Superior temporal gyrus (tissue), 1 donor: ENCODE measurements at regions not wholly inside any gene's neighbourhood (a gene's known extent, or its start where the extent isn't known, plus 50 kb on each side); places are given as distances from the start of the nearest gene placed in this dataset.

Experiments used
- DNase-seq: peaks from one replicate; pipeline ENCODE4 v3.0.0-alpha.2; 2016; ENCODE audit errors: extremely low spot score

DNA sequence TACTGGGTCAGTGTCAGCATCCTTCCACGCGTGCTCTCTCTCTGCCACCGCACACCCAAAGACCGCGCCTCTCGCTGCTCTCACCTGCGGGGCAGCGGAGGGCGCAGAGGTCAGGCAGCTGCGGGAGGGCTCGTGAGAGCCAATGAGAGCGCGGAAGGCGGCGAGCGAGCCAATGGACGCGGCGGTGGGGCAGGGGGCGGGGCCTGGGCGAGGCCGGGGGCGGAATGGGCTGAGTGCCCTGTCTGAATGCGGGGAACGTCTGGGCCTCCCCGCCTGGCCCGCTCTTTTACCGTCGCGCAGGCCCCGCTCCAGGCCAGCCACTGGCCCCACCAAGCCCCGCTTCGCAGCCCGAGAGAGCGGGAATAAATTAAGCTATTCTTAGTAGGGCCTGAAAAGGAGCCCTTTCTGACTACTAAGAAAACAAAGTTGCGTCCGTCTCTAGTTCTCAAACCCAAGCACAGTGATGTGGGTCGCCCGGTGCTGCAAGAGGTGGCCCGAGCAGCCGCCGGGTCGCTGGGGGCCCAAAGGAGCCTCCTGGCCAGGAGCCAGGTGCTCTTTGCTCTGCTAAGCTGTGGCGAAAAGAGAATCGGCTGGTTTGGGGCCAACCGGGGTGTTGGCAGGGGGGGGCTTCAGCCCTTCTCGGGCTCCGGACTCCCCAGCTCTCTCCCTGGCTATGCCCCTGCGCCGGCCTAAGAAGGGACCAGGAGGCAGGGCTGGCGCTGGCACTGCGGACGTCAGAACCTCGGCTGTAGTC, 81.1 kb upstream of the GLI2 start:
- no peak for DNase-seq

DNA sequence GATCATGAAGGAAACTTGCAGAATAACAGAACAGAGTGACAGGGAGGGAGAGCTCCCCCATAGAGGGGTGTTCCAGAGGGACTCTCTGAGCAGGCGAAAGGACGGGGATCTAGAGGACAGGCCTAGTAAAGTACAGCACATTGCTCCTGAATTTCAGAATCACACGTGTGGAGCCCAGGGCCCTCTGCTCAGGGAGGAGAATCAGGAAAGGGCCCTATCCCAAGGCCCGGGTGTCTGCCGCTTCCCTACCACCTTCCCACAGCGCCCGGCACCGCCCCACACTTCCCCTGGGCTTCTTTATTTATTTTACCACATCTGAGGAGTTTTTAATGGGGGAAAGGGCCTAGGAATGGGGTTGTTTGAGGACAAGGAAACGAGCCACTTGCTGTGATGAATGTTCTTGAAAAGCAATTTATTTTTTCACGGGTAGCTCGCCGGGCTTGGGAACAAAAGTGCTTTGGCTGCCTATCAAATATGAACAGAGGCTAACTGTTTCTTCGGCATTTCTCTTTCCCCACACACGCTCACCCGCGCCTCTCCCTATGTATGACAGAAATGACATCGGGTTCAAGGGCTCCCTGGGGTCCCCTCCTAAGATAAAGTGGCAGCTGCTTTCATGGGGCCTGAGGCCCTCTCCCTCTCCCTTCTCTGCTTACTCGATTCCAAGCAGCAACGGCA, 79.3 kb upstream of the GLI2 start:
- peak; percentile 69 for DNase-seq

DNA sequence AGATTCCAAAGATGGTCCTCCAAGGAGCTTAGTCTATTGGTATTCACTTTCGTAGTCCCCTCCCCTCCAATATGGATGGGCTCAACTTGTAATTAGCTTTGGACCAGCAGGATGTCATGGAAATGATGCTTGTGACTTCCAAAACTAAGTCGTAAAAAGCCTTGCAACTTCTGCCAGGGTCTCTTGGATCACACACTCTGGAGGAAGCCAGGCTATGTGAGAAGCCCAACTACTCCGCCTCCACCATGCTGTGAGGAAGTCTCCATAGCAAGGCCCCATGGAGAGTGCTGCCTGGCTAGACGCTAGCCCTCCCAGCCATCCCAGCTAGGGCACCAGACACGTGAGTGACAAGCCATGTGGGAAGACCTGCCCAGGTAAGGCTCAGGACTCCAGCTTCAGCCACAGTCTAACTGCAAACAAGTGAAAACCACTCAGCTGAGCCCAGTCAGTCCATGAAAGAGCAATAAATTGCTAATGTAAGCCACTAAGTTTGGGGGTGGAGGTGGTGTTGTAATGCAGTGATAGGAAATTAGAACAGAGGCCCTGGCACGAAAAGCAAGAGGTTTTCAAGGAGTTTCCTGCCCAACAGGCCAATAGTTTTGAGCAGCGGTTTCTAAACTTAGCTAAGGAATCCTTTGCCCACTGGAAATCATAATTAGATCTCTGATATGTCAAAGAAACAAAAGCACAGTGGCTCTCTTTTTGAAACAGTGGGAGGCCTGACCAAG, 77.5 kb upstream of the GLI2 start:
- no peak for DNase-seq

DNA sequence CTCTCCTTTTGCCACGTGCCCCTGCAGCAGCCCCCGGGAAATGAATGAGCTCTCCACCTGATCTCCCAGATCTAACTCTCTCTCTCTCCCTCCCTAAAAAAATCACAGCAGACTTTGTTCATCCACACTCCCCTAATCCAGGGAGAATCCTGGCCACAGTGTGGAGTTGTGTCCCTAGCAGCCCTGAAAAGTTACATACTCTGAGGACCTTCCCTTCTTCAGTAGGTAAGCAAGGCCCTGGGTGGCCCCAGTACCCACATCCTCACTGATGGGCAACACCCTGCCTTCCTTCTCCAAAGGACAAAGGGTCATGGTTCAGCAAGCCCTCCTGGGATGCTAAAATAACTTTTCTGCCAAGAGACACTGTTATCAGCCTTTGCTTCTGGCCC, 76.9 kb upstream of the GLI2 start:
- DNase-seq: no peak

DNA sequence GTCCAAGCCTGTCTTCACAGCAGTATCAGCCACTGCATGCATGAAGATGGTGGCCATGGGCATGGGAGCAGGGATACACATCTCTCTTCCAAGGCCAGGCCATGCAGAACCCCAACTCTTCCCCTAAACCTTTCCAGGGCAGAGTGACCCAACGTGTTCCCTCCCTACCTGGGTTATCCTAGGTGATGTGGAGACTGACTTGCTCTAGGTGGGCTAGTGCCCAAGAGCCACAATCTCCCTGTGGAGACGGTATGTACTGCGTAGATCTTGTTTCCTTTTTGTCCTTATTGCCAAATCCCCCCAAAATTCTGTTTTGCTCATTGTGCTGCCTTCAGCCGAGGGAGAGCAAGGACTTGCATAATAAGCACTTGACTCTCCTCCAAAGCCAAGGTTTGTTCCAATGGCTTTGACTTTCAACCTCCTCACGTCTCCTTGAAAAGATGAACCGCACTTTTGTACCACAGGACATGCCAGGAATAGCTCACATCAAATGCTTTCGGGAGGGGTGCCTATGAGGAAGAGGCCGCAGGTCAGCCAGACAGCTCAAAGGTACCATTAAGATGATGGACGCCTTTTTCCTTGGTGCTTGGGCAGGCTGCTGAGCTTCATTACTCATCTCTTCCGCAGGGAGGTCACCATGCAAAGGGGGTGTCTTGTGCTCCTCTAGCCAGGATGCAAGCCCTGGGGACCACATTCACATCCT, 76.2 kb upstream of the GLI2 start:
- no peak for DNase-seq

DNA sequence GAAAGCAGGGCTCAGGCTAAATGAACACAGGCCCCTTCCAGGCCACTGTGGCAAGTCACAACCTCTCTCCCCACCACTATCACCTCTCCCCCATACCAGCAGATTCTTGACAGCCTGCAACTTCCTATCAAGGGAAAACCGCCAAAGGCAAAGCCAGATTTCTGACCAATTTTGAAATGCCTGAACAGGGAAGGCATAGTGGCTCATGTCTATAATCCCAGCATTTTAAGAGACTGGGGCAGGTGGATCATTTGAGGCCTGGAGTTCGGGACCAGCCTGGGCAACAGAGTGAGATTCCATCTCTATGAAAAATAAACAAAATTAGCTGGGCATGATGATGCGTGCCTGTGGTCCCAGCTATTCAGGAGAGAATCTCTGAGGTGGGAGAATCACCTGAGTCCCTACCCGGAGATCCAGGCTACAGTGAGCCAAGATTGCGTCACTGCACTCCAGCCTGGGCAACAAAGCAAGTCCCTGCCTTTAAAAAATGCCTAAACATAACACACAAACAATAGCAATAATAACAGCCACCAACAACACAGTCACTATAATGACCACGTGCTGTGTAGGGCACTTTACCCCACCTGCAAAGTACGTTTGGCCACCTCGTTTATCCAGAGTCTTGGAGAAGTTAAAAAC, 75.5 kb upstream of the GLI2 start:
- no peak for DNase-seq

DNA sequence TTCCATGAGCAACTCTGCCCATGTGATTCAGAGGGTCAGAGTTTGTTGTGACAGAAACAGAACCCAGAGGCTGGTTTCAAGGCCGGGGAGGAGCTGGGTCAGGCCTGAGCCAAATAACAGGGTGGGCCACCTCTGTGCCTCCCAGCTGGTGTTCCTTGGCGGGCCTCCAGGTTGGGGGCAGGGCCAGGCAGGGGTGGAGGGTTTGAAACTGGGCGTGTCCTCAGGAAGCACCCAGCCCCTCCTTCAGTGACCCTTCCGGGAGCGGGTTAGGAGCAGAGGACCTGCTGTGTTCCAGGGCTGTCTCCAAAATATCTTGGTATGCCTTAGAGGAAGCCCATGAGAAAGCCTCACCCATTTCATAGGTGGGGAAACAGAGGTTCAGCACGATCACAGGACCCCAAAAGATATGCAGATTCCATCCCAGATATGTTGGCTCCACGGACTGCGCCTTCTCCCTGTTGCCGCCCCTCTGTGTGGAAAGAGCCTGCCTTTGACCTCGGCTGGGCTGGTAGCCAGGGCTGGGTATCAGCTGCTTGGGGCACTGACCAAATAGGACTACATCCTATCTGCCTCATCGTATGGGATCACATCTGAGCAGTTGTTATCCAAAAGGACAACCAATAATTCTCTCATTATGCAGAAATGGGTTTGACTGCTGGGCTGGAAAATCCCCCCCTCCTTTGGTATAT, 74.8 kb upstream of the GLI2 start:
- peak; percentile 11 for DNase-seq

DNA sequence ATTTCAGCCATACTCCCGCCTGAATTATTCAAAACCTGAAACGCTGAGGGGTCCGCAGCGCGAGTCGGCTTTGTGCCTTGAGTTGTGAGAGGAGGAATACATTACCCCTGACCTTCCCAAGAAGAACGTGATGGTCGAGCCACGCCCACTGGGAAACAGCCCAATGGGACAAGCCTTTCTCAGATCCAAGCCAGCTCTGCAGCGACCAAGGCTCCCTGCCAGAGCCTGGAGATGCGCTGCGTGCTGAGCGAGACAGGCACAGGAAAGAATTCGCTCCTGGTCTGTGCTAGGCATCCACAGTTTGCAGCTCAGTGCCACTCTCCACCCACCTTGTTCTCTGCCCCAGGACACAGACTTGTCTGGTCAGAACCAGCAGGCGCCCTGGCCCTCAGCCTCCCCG, 74.1 kb upstream of the GLI2 start:
- DNase-seq: peak; percentile 72

DNA sequence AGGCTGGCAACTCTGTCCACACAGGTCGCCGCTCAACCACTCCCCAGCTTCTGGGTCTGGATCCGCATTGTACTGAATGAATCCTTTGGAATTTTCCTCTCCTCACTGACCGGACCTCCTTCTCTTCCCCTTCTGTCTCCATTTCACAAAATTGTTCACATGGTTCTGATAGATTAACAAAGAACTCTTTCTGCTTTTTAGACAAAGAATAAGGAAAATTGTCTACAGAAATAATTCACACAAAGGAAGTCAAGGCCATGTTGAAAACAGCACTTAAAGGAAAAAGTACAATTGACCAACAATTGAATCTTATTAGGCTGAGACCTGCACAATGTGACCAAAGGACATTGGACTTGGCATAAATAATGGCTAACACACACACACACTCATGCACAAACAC, 73.6 kb upstream of the GLI2 start:
- DNase-seq: peak; percentile 34

DNA sequence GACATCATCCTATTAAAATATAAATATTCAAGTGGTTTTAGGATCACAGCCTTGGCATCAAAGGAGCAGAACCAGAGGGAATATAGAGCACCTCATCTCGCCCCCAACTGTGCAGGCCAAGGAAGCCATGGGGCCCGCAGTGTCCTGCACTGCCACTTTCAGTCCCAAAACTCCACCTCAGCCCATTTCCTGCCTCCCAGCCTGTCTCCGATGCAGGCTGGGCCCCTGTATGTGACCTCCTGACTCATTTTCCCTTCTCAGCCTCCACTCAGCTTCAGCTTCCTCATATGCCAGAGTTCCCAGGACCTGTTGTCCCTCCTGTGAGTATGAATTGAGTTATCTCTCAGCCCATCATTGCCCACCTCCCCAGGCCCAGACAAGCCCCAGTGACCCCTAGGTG, 72.9 kb upstream of the GLI2 start:
- no peak for DNase-seq

DNA sequence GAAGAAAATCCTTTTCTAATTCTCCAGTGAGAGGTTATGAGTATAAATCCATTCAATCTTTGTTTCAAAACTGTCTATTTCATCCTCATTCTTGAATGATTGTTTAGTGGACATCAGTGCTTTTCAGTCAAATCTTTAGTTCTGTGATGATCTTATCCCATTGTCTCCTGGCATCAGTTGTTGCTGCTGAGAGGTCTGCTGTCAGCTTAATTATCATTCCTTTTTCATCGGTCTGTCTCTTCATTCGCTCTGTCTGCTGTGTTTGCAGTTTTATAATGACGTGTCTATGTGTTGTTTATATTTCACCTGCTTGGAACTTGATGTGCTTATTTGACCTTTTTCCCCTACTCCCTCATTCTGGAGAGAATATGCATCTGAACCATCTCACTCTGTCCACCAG, 69.2 kb upstream of the GLI2 start:
- no peak for DNase-seq

DNA sequence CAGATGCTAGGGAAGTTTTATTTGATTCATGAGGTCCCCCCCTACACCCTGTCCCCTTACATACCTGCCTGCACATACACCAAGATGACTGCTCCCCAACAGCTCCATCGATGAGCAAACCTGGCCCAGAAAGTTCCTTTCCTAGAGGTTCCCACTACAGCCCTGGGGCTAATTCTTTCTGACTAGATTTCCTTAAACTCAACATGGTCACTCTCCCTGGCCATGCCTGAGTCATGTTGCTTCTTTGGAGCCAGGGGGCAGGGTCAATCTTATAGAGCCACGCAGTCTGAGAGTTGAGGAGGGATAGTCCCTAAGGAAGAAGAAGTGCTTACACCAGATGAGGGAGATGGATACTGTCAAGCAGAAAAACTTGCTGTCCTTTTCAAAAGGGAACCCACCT, 67.7 kb upstream of the GLI2 start:
- DNase-seq: no peak

DNA sequence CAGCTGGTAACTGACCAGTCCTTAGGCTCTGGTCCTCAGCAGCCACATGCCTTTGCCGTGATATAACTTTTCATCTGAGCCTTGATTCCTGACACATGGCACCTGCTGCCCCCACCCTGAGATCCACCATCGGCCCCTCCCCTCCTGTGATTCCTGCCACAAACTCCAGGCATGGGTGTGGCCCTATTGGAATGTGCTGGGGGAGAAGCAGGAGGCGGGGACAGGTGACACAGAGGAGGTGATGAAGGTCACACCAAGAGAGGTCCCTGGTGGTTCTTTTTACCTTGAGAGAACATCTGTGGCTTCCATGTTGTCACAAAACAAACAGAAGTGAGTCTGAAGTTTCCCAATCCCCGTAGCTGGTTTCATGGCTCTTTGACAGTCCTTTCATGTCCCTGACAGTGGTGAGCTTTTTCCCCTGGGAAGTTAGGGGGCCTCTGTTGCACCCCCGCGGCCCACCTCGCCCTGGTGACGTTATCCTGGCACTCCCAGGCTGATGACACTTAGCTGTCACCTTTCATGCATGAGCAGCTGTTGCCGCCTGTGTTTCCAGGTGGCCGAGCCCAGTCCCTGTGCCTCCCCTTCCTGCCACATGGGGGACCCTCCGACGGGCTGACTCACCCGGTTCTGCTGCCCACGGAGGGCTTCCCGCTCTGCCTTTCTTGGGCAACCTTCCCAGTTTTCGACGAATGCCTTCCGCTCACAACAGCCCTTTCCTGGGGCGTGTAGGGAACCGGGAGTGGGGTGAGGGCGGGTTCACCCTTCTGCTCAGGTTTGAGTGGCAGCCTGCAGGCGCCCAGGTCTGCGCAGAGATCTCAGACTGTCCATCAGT, 66.3 kb upstream of the GLI2 start:
- DNase-seq: no peak

DNA sequence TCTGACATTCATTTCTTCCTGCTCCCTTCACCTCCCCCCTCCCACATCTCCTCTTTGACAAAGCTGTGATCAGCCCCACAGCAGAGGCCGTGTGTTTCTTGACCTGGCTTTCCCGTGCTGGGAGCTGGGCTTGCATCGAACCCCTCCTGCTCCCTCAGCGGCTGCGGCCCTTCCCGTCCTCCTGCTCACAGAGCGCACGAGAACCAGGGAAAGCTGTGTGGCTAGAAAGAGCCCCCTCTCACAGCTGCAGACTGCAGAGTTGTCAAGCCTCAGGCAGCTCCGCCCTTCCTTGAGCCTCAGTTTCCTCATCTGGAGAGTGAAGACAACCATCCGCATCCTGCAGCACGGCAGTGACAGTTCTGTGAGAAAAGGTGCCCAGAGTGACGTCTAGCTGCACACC, 65.7 kb upstream of the GLI2 start:
- no peak for DNase-seq

DNA sequence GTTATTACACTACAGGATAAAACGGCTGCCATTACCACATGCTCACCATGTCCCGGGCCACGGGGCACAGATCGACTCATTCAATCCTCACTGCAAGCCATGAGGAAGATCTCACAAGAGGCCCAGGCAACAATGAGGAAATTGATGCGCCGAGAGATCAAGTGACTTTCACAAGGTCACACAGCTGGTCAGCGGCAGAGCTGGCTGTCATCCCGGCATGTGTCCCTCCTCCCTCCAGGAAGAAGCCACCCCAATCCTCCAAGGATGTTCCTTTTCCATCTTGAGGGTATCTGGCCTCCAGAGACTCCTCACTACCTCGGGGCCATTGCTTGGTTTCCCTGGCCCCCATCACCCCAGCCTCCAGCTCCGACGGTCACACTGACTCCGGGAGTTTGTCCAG, 65.3 kb upstream of the GLI2 start:
- no peak for DNase-seq

DNA sequence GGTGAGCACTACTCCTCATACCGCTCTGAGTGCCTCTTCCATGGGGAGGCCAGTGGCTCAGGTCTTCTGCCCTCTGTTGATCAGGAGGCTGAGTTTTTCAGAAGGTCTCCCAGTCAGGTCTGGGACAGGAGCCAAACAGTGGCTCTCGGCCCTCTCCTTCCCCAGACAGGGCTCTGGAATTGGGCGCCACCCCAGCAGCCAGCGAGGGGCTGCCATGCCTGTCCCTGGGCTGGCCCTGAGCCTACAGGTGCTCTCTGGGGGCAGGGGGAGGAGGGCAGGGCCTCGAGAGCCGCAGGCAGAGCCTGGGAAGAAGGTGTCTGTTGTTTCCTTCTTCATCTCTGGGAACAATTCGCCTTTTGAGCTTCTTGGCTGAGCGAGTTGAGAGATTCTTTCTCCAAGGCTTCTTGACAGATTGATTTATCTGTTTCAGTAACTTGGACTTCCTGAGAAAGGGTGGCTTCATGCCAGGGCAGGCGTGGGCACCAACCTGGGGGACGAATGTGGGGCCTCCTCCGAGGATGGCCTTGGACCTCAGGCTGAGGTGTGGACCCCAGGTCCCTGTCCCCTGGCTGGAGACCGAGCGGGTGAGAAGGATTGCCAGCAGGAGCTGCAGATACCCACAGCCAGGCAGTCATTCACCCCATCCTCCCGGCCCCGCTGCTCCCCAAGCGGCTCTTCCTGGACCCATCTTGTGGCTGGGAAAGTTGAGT, 64.7 kb upstream of the GLI2 start:
- no peak for DNase-seq

DNA sequence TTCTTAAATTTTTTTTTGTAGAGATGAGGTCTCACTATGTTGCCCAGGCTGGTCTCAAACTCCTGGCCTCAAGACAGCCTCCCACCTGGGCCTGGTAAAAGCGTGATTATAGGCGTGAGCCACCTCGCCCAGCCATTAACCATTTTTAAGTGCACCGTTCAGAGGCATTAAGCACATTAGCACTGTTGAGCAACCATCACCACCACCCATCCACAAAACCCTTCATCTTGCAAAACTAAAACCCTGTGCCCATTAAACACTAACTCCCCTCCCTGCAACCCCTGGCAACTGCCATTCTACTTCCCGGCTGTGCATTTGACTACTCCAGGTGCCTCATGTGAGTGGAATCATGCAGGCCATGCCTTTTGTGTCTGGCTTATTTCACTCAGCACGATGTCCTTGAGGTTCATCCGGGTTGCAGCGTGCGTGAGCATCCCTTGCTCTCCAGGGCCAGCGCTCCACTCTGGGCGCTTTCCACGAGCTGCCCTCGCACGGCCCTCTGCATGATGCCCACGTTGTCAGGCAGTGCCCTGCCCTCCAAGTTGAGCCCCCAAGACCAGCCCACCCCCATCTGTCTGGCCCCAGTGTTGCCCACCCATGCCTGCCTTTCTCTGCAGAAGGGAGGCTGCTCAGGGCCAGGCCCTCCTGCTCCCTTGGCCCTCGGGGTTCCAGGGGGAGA, 63.0 kb upstream of the GLI2 start:
- no peak for DNase-seq

DNA sequence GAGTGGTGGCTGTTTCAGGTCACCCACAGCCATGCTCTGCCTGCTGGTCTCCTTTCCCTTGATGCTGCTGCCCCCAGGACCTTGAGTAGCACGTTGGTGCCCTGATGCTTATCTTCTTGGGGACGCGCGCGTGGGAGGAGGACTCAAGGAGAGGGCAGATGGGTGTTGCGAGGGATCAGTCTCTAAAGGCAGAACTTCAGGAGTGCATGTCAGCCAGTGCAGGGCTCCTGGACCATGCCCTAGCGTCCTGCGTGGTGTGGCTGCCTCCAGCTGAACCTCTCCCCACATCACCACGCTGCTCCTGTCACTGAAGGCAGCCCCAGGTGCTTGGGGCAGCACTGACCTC, 62.5 kb upstream of the GLI2 start:
- no peak for DNase-seq

DNA sequence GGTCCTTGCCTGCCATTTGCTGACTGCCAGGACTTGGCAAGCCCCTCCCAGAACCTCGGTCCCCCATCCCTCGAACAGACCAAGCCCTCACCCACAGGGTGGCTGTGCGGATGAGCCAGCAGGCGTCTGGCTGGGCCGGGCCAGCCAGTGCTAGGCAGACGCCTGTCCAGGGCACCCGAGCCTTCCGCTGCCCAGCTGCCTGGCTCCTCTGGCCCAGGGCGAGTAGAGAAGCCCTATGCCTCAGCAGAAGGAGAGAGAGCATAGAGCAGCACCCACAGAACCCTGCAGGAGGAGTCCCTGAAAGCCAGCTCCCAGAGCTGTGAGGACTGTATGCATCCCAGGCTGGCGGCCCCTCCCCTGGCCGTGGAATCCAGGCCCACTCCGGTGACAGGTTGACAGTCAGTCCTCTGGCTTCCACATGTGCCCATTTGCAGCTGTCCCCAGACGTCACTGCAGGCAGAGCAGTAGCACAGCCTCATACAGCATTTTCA, 62.1 kb upstream of the GLI2 start:
- DNase-seq: no peak
